ENCODE measurements at regions not wholly inside any gene's neighbourhood (a gene's known extent, or its start where the extent isn't known, plus 50 kb on each side); places are given as distances from the start of the nearest gene placed in this dataset.

GRCh38 chr10:120960725-120961124 lies 109.6 kb downstream of the WDR11 start:
- no peaks in the 10 kb centered on the region for H4K20me1 ChIP-seq (ENCODE audit: insufficient read depth)
- H3K4me1 ChIP-seq (ENCODE audit: control insufficient read depth in 1 of 2, insufficient read depth in 2 of 2, low read length in 2 of 2) = no peaks in the 10 kb centered on the region
- H3K9me3 ChIP-seq (ENCODE audit: control insufficient read depth in 1 of 2, insufficient read depth in 1 of 2, low read depth in 1 of 2, low read length in 2 of 2) = no peaks in the 10 kb centered on the region
- H3K4me3 ChIP-seq (replicated peaks in 1 of 2; ENCODE audit: low read depth in 1 of 2, low read length in 2 of 2) = no peak overlapping the region
- H3K27me3 ChIP-seq (ENCODE audit: insufficient read depth, low read length) = no peaks in the 10 kb centered on the region
- no peaks in the 10 kb centered on the region for H3K79me2 ChIP-seq (ENCODE audit: insufficient read depth, low read length)
- ChIA-PET POLR2A (no interaction called here), CTCF (no interaction called here), RAD21 (ENCODE audit: low non-redundant PET in 1 of 2, low total read pairs in 2 of 2, uncharacterized antibody in 2 of 2, unreplicated experiment in 2 of 2) (no interaction called here)
- H3K9me2 ChIP-seq (ENCODE audit: insufficient read depth) = no peaks in the 10 kb centered on the region
- no peak for DNase-seq (ENCODE audit: low read depth, low spot score)
- H3K36me3 ChIP-seq (ENCODE audit: control insufficient read depth in 1 of 2, insufficient read depth in 2 of 2, low read length in 2 of 2) = no peaks in the 10 kb centered on the region
- TF ChIP-seq EGR1 (IDR thresholded peaks at IDR 0.05; ENCODE audit: low read depth) = no peak
- TF ChIP-seq TCF7L2 (IDR thresholded peaks at IDR 0.05; ENCODE audit: borderline replicate concordance, extremely low read depth, insufficient read depth, insufficient read length) = no peak
- no peak for TF ChIP-seq JUND (IDR thresholded peaks at IDR 0.05)
- TF ChIP-seq REST (IDR thresholded peaks at IDR 0.05; ENCODE audit: low read depth) = no peak
- no peak for TF ChIP-seq ZBTB33 (IDR thresholded peaks at IDR 0.05; ENCODE audit: extremely low read depth, insufficient replicate concordance, low read length)
- no peak for TF ChIP-seq EZH2phosphoT487 (IDR thresholded peaks at IDR 0.05; ENCODE audit: borderline replicate concordance)
- no peak for TF ChIP-seq POLR2A (IDR thresholded peaks at IDR 0.05; ENCODE audit: borderline replicate concordance, extremely low read depth, insufficient read depth, insufficient read length)
- no peak for TF ChIP-seq POLR2AphosphoS5 (IDR thresholded peaks at IDR 0.05; ENCODE audit: low read depth, low read length)
- no peak for TF ChIP-seq RAD21 (IDR thresholded peaks at IDR 0.05; ENCODE audit: low read depth)
- no peak for TF ChIP-seq ELF1 (IDR thresholded peaks at IDR 0.05; ENCODE audit: borderline replicate concordance, low read depth)
- TF ChIP-seq ATF3 (IDR thresholded peaks at IDR 0.05) = no peak
- no peak for TF ChIP-seq EZH2 (IDR thresholded peaks at IDR 0.05)
- TF ChIP-seq MAX (IDR thresholded peaks at IDR 0.05) = no peak
- TF ChIP-seq SRF (IDR thresholded peaks at IDR 0.05; ENCODE audit: low read depth) = no peak
- no peak for TF ChIP-seq CBX3 (IDR thresholded peaks at IDR 0.05; ENCODE audit: low read depth)
- TF ChIP-seq CEBPB (IDR thresholded peaks at IDR 0.05; ENCODE audit: low read depth) = no peak
- TF ChIP-seq SP1 (IDR thresholded peaks at IDR 0.05; ENCODE audit: low read depth) = no peak
- no peak for TF ChIP-seq SIN3A (IDR thresholded peaks at IDR 0.05; ENCODE audit: low read depth)
- no TSS peak for BruUV-seq (replicated peaks)
- intact Hi-C loops (cut with micrococcal nuclease) = no loop called here
- no peak overlapping the region for H2AFZ ChIP-seq (ENCODE audit: low read depth, low read length, poor library complexity, severe bottlenecking)
- H3K9ac ChIP-seq (ENCODE audit: low read length) = no peak overlapping the region
- no peak overlapping the region for H3K27ac ChIP-seq (ENCODE audit: low read depth, low read length)
- no peak overlapping the region for H3K4me2 ChIP-seq (ENCODE audit: low read length)
- ATAC-seq = no peak
